ENCODE measurements at regions not wholly inside any gene's neighbourhood (a gene's known extent, or its start where the extent isn't known, plus 50 kb on each side); places are given as distances from the start of the nearest gene placed in this dataset.

- no peak for FAIRE-seq
- TF ChIP-seq SAP30 (IDR thresholded peaks at IDR 0.05; ENCODE audit: insufficient read depth, insufficient replicate concordance, low read length) (no peak), GTF2F1 (IDR thresholded peaks at IDR 0.05; ENCODE audit: borderline replicate concordance, low read depth, low read length) (no peak), RFX5 (IDR thresholded peaks at IDR 0.05; ENCODE audit: borderline replicate concordance, low read depth, low read length) (no peak), CHD1 (IDR thresholded peaks at IDR 0.05; ENCODE audit: low read depth, low read length) (no peak), POU5F1 (IDR thresholded peaks at IDR 0.05; ENCODE audit: low read depth, low read length) (no peak), SP2 (IDR thresholded peaks at IDR 0.05; ENCODE audit: low read length) (no peak), RXRA (IDR thresholded peaks at IDR 0.05; ENCODE audit: insufficient read depth, low read depth, low read length) (no peak), POLR2A (IDR thresholded peaks at IDR 0.05; ENCODE audit: control extremely low read depth in 1 of 2, low read depth in 2 of 2, low read length in 2 of 2) (no peak), YY1 (IDR thresholded peaks at IDR 0.05; ENCODE audit: low read depth, low read length) (no peak), SUZ12 (IDR thresholded peaks at IDR 0.05; ENCODE audit: low read length) (no peak)
- no peak overlapping the region for H3K4ac ChIP-seq (replicated peaks; ENCODE audit: insufficient read length, low read depth, low read length)
- no peak overlapping the region for H3K14ac ChIP-seq (ENCODE audit: insufficient read length)
- H2AK5ac ChIP-seq (ENCODE audit: low read depth, low read length) = no peak overlapping the region
- CTCF ChIA-PET (ENCODE audit: partially characterized antibody) = interaction anchor here (1.1 kb wide), 1 partner anchor 11 kb away, joined by 3 read pairs; no protein-coding TSS in a partner anchor
- H2BK120ac ChIP-seq (replicated peaks; ENCODE audit: low read depth, low read length) = no peak overlapping the region
- no peak overlapping the region for H3K4me2 ChIP-seq (ENCODE audit: insufficient read depth in 1 of 2, low read depth in 2 of 2, low read length in 2 of 2)
- no peaks in the 10 kb centered on the region for H3K4me1 ChIP-seq (replicated peaks in 1 of 4; ENCODE audit: control insufficient read depth in 3 of 4, insufficient read depth in 4 of 4, low read length in 3 of 4)
- no peak overlapping the region for H3K23ac ChIP-seq (ENCODE audit: insufficient read length)
- no peak overlapping the region for H4K8ac ChIP-seq (ENCODE audit: extremely low read depth, insufficient read depth, low read length)
- no peak overlapping the region for H2BK20ac ChIP-seq (ENCODE audit: low read length)
- no peak overlapping the region for H2BK12ac ChIP-seq (ENCODE audit: low read depth, low read length)
- H4K20me1 ChIP-seq (replicated peaks in 1 of 2; ENCODE audit: control insufficient read depth in 1 of 2, insufficient read depth in 2 of 2, low read length in 2 of 2) = no peaks in the 10 kb centered on the region
- H3K9ac ChIP-seq (replicated peaks in 1 of 4; ENCODE audit: extremely low read depth in 1 of 4, low read depth in 3 of 4, low read length in 3 of 4) = no peak overlapping the region
- H3K27me3 ChIP-seq (replicated peaks in 1 of 4; ENCODE audit: control insufficient read depth in 3 of 4, extremely low read depth in 1 of 4, insufficient read depth in 3 of 4, low read length in 3 of 4) = no peaks in the 10 kb centered on the region
- 91% methylated on average over 3 of the region's 3 CpGs; no CpG with 5 or more reads in 1 of the 2 experiments for WGBS, 2 experiments (ENCODE audit: extremely low coverage in 1 of 2, insufficient coverage in 1 of 2, insufficient read length in 1 of 2, insufficient replicate concordance in 2 of 2, low coverage in 1 of 2, low lambda C conversion rate in 2 of 2, missing lambda C conversion rate in 1 of 2)
- no peak for DNase-seq (ENCODE audit: low read depth in 1 of 2, low spot score in 2 of 2)
- POLR2A ChIA-PET (ENCODE audit: partially characterized antibody) = no interaction called here
- H3K79me1 ChIP-seq (ENCODE audit: low read depth, low read length) = no peaks in the 10 kb centered on the region
- H2AFZ ChIP-seq (ENCODE audit: low read length) = no peak overlapping the region
- no peak overlapping the region for H3K18ac ChIP-seq (ENCODE audit: extremely low read depth, low read length)
- no peak overlapping the region for H3K27ac ChIP-seq (ENCODE audit: low read depth, low read length)
- H3K36me3 ChIP-seq (ENCODE audit: control insufficient read depth in 2 of 4, insufficient read depth in 4 of 4, low read length in 3 of 4) = no peaks in the 10 kb centered on the region
- no peak overlapping the region for H2BK15ac ChIP-seq (ENCODE audit: low read length)
- H3K79me2 ChIP-seq (ENCODE audit: control insufficient read depth in 1 of 2, insufficient read depth in 2 of 2, low read length in 2 of 2) = no peaks in the 10 kb centered on the region
- H4K5ac ChIP-seq (ENCODE audit: insufficient read length, low read depth, low read length) = no peak overlapping the region
- H2BK5ac ChIP-seq (ENCODE audit: low read depth, low read length) = no peak overlapping the region
- H4K91ac ChIP-seq (replicated peaks; ENCODE audit: insufficient read length, low read length) = no peak overlapping the region
- no peak overlapping the region for H3K4me3 ChIP-seq (ENCODE audit: extremely low read depth in 1 of 4, insufficient read depth in 2 of 4, low read depth in 3 of 4, low read length in 4 of 4)
- H3K23me2 ChIP-seq (ENCODE audit: low read depth, low read length) = no peaks in the 10 kb centered on the region
- H3K56ac ChIP-seq (replicated peaks; ENCODE audit: insufficient read length, low read depth, low read length) = no peak overlapping the region
- H3K9me3 ChIP-seq (ENCODE audit: insufficient read depth in 2 of 2, low read depth in 1 of 2, low read length in 1 of 2) = no peaks in the 10 kb centered on the region
Measured at GRCh38 chr4:11297627-11298026, 131.1 kb downstream of the HS3ST1 start.

Data from H1 (cell line).